ENCODE measurements at regions not wholly inside any gene's neighbourhood (a gene's known extent, or its start where the extent isn't known, plus 50 kb on each side); places are given as distances from the start of the nearest gene placed in this dataset.

GRCh38 chr20:21874921-21875320 lies 169.5 kb downstream of the PAX1 start:
- H3K18ac ChIP-seq (ENCODE audit: insufficient read length, low read depth, low read length) = no peak overlapping the region
- no peaks in the 10 kb centered on the region for H3K79me2 ChIP-seq (ENCODE audit: insufficient read depth, low read length)
- no peak overlapping the region for H3K9ac ChIP-seq (ENCODE audit: extremely low read depth, insufficient read length, low read length)
- H3K27ac ChIP-seq (ENCODE audit: insufficient read length, low read depth, low read length) = no peak overlapping the region
- Mint-ChIP-seq H3K27ac (no peak overlapping the region), H3K27me3 (ENCODE audit: low read depth) (peaks cover 77% of the 10 kb centered on the region), H3K4me1 (peaks cover 6 to 8% of the 10 kb centered on the region in 2 experiments), H3K36me3 (ENCODE audit: insufficient read depth in 1 of 3, low read depth in 3 of 3) (no peaks in the 10 kb centered on the region), H3K9me3 (no peaks in the 10 kb centered on the region; a peak in 2 of 5 replicates), H3K4me3 (no peak overlapping the region)
- no peaks in the 10 kb centered on the region for H3K79me1 ChIP-seq (ENCODE audit: insufficient read depth, low read depth, low read length, poor library complexity, severe bottlenecking)
- no peaks in the 10 kb centered on the region for H3K27me3 ChIP-seq (ENCODE audit: insufficient read depth, low read length)
- H3K4me2 ChIP-seq (ENCODE audit: insufficient read depth, insufficient read length, low read length) = no peak overlapping the region
- no peaks in the 10 kb centered on the region for H3K4me1 ChIP-seq (ENCODE audit: insufficient read depth, low read length)
- H2BK5ac ChIP-seq (ENCODE audit: insufficient read length, low read length) = no peak overlapping the region
- no peak overlapping the region for H2BK20ac ChIP-seq (ENCODE audit: low read depth, low read length, poor library complexity, severe bottlenecking)
- H3K23ac ChIP-seq (ENCODE audit: insufficient read length, low read depth, low read length) = no peak overlapping the region
- DNase-seq = no peak
- no peak overlapping the region for H4K91ac ChIP-seq (ENCODE audit: insufficient read length, low read depth, low read length)
- H4K20me1 ChIP-seq (ENCODE audit: control insufficient read depth, insufficient read depth, insufficient read length) = no peaks in the 10 kb centered on the region
- no peak overlapping the region for H3K56ac ChIP-seq (ENCODE audit: insufficient read length, low read depth, low read length)
- no peak overlapping the region for H2AFZ ChIP-seq (ENCODE audit: low read length)
- no peak for TF ChIP-seq CTCF (conservative IDR thresholded peaks at IDR 0.05)
- H4K8ac ChIP-seq (replicated peaks; ENCODE audit: insufficient read length, low read depth, low read length) = no peak overlapping the region
- H3T11ph ChIP-seq (ENCODE audit: low read length) = no peak overlapping the region
- no peaks in the 10 kb centered on the region for H3K9me3 ChIP-seq (ENCODE audit: control insufficient read depth, low read depth, low read length)
- no peak overlapping the region for H2AK5ac ChIP-seq (ENCODE audit: insufficient read length, low read length)
- no peak overlapping the region for H2BK15ac ChIP-seq (ENCODE audit: low read depth, low read length)
- no peak overlapping the region for H3K14ac ChIP-seq (ENCODE audit: insufficient read depth, low read length)
- H4K5ac ChIP-seq (ENCODE audit: insufficient read length, low read depth, low read length) = no peak overlapping the region
- H2BK12ac ChIP-seq (ENCODE audit: insufficient read length, low read depth, low read length) = no peak overlapping the region
- no peak overlapping the region for H2BK120ac ChIP-seq (ENCODE audit: low read depth, low read length, poor library complexity, severe bottlenecking)
- H3K4ac ChIP-seq (ENCODE audit: low read depth, low read length) = no peak overlapping the region
- no peaks in the 10 kb centered on the region for H3K23me2 ChIP-seq (ENCODE audit: insufficient read length, low read depth, low read length, poor library complexity, severe bottlenecking)

Measured in H9 (cell line).